GM19099 (cell line): ENCODE measurements at regions not wholly inside any gene's neighbourhood (a gene's known extent, or its start where the extent isn't known, plus 50 kb on each side); places are given as distances from the start of the nearest gene placed in this dataset.

Experiments used
- POLR2A ChIP-seq: IDR thresholded peaks from 3 replicates; pipeline ENCODE4 v1.6.1; 2011; ENCODE audit warnings: low read depth; ENCODE audit not compliant: insufficient read length; ENCODE audit errors: extremely low read depth

DNA sequence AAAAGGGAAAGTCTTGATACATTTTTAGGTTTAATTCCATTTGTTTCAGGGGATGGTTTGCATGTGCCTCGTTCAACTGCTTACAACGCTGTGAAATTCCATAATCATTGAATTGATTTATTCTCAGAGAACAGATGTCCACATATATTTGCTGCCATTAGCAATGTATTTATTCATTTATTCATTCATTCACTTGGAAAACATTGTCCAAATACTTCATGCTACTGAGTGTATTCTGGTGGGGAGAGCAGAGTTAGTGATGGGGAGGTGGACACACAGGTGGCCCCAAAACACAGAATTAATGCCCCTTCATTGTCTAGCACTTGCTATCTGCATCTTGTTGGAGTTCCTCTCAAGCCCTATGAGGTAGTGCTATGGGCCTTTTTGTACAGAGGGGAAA is 141.2 kb upstream of the PARP11 start:
- TF ChIP-seq POLR2A = no peak

DNA sequence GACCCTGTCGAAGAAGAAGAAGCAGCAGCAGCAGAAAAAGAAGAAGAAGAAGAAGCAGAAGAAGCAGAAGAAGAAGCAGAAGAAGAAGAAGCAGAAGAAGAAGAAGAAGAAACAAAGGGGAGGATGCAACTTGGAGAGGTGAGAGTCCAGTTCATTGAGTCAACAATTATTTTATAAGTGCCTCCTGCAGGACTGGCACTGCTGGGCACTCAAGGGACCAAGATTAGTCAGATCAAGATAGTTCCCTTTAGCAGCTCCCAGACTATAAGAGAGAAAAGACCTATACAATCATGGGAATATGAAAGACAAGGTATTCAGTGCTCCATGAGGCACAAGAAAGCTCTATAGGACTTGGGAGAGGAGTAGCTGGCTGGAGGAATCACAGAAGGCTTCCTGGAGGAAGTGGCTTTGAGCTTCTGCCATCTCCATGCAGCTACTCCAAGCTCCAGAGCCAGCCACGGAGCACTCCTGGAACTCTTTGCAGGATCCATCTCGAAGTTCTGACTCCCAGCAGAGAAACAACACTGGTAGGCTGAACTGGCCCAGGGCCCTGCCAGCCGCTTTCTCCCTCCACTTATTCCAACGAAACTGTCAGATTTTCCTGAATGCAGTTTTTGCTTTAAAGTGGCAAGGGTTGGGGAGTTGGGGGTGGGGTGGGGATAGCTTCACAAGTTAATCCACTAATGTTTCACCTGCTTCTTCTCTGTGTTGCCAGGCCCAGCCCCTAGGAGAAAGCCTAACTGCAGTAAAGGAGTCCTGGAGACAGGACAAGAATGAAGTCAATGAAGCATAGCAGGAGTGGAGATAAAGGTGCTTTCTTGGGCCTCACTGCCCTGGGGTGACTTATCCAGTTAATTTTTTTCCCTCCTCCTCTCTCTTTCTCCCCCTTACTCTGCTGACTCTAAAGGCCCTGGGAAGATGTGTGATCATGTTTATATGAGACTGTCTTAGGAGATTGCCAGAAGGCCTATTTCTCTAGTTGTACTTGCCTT is 140.1 kb upstream of the PARP11 start:
- TF ChIP-seq POLR2A = no peak

- TF ChIP-seq POLR2A = no peak
Observed at GRCh38 chr12:4012073-4012472, 138.9 kb upstream of the PARP11 start.

GRCh38 chr12:4011597-4011996 is 138.4 kb upstream of the PARP11 start:
- no peak for TF ChIP-seq POLR2A

DNA sequence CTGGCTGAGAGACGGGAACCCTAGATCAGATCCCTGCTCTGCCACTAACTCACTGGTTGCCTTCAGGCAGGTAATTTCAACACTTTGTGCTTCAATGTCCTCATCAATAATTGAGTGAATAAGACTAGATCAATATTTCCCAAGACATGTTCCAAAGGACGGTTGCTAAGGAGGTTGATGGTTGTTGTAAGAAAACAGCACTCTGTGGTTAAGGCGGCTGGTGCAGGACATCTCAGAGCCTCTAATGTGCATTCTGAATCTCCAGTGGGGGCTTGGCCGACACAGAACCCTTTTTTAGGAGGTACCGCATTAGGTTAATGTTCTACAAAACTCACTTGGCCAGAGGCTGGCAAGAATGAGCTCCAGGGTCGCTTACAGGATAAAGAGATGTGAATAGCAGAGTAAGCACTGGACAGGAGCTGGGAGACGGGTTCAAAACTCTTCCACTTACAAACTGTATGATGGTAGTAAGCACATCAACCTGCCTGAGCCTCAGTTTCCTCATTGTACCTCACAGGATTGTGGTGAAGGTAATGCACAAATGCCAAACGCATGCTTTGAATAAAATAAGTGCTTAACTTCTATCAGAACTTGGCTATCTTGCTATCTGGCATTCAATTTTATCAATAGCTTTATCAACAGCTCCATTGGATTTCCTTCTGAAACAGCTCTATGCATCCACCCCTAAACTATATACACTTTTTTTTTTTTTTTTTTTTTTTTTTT is 136.9 kb upstream of the PARP11 start:
- TF ChIP-seq POLR2A = no peak

GRCh38 chr12:4006743-4007142 is 133.5 kb upstream of the PARP11 start:
- TF ChIP-seq POLR2A = no peak

DNA sequence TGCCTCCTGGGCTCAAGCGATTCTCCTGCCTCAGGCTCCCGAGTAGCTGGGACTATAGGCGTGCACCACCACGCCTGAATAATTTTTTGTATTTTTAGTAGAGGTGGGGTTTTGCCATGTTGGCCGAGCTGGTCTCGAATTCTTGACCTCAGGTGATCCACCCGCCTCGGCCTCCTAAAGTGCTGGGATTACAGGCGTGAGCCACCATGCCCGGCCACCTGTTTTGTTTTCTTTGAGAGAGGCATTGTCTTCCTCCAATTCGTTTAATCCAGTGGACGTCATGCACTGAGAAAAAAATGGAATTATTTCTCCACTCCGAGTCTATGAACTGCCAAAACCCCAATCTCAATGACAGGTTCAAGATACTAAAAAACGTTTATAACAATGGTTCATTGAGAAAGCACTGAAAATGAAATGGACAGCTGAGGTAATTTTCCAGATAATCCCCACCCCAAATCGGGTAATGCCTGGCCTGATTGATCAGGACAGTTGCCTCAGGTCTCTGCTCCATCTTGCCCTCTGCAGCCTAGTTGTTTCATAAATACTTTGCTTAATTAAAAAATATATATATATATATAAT is 132.7 kb upstream of the PARP11 start:
- no peak for TF ChIP-seq POLR2A

- TF ChIP-seq POLR2A = no peak
Observed at GRCh38 chr12:4003576-4003975, 130.4 kb upstream of the PARP11 start.

DNA sequence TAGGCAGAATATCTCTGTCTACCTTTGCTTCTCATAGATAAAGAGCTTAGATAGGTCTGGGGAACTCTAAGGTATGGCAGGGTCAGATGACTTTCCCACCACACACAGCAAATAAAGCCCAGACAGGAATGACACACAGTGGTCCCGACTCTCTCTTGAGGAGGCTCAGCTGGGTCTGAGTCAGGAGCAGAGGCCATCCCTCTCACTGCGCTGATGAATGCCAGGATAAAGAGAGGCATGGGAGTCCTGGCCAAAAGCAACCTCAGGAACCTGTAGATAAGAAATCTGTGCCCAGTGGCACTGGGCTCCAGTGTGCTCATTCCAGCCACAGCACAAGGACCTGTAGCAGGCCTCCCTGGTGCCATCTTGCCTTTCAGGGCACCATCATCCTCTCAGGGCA is 129.4 kb upstream of the PARP11 start:
- TF ChIP-seq POLR2A = no peak

DNA sequence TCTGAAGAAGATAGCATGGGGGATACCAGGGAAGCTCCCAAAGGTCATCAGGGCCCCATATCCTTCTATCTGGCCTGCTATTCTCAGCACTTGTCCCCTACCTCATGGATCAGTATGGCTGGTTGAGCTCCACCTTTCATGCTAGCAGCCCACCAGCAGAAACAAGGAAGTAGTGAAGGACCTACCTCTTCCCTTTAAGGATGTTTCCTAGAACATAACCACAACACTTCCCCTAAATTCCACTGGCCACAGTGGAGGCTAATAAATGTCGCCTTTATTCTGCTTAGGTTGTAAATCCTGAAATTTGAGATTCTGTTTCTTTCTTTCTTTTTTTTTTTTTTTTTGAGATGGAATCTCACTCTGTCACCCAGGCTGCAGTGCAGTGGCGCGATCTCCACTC is 128.6 kb upstream of the PARP11 start:
- no peak for TF ChIP-seq POLR2A

DNA sequence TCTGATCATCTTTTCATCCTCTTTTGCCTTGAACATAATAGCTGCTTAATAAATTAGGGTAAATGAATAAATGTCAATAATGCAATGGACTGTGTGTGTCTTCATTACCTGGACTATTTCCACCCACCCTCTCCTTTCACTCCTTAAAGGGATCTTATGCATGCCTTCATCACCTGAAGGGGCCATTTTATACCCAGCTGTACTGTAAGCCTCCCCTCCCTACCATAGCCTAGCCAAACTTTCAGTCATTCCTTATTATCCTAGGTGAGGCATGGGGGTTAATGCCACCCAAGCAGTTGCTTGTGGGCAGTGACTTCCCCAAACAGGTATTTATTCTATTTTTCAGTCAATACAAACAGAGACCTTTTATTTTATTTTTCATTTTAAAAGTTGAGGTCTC is 127.8 kb upstream of the PARP11 start:
- no peak for TF ChIP-seq POLR2A

GRCh38 chr12:3999904-4000303 is 126.7 kb upstream of the PARP11 start:
- TF ChIP-seq POLR2A = no peak

DNA sequence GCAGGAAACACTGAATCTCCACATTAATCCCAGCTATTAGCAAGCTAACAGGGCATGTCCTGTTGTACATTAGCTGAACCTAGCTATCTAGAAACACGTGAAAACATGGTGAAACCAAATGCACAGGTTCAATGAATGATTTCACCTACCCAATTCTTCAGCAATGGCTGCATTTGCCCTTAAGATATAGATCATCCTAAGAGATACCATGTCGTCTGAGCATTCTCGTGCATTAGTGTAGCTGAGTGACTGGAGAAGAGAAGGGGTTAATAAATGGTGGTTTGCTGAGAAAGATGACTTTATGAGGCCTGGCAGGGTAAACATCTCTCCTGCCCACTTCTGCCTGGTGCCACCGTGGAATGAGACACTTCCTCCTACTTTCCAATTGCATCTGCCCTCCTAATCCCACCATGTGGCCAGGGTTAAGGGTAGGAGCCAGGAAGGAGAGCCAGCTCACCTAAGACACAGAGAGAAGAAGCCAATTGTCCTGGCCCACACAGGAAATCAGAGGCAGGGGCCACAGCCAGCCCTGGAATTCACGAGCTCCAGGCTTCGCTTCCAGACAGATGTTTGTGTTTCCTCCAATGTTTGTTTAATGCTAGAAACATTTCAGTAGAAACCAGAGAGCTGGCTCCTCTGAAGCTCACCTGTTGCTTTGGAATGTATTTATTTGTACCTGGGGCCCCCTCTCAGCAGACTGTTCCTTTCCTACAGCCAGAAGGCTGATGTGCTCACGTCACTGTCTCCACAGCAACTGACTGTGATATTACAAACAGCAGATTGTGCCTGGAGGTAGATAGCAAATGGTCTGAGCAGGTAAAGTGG is 126.0 kb upstream of the PARP11 start:
- no peak for TF ChIP-seq POLR2A

DNA sequence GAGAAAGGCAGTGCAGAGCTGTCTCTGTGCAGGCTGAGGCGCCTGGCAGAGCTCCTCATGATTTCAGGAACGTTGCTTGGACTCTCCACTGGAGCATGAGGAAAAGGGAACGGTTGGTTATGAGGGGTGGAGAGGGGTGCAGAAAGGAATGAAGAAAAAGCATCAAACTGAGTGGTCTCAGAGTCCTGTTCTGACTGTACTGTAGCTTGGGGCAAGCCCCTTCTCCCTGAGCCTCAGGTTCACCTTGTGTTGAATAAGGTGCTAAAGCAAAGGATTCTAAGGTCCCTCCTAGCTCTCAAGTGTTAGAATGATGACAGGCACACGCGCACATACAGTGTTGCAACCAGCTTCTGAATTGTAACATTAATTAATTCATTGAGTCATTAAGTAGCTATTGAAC is 125.2 kb upstream of the PARP11 start:
- no peak for TF ChIP-seq POLR2A

DNA sequence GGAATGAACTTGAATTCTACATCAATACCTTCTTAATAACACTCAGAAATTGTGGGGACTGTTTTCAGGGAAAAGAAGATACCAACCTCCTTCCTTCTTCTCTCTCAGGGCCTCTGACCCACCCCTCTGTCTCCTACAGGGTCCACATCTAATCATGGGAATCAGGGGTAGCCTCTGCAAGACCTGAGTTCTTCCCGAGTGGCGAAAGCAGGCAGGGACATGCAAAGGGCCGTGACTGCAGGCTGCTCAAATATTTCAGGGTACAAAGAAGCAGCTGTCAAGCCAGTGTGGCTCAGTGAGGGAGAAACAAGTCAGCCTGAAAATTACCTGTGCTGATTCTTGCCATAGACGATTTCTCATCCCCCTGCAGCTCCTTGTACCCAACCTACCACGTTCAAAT is 123.1 kb upstream of the PARP11 start:
- TF ChIP-seq POLR2A = no peak
